Stimulated activated CD8-positive, alpha-beta memory T cell treated with anti-CD3 and anti-CD28 coated beads, Interleukin-7, amount 100 ng/mL, for 24 hours (primary cell): ENCODE measurements at regions not wholly inside any gene's neighbourhood (a gene's known extent, or its start where the extent isn't known, plus 50 kb on each side); places are given as distances from the start of the nearest gene placed in this dataset.

ENCODE experiments used
- DNase-seq: peaks from one replicate; pipeline ENCODE4 v3.0.0-alpha.2; 2020; ENCODE audit warnings: low read depth

GRCh38 chr13:30031488-30031887, 181.1 kb upstream of the UBL3 start:
- no peak for DNase-seq

- DNase-seq, result no peak
Observed at GRCh38 chr13:30030141-30030750, 179.8 kb upstream of the UBL3 start.

- no peak for DNase-seq
Observed at GRCh38 chr13:30027569-30028455, 177.4 kb upstream of the UBL3 start.

GRCh38 chr13:30026909-30027308, 176.5 kb upstream of the UBL3 start:
- DNase-seq, result no peak

GRCh38 chr13:30026093-30026492, 175.7 kb upstream of the UBL3 start:
- no peak for DNase-seq

GRCh38 chr13:30025351-30025750, 174.9 kb upstream of the UBL3 start:
- no peak for DNase-seq

- no peak for DNase-seq
Observed at GRCh38 chr13:30024125-30024865, 173.9 kb upstream of the UBL3 start.

GRCh38 chr13:30023196-30023895, 172.9 kb upstream of the UBL3 start:
- no peak for DNase-seq

GRCh38 chr13:30022796-30023195, 172.4 kb upstream of the UBL3 start:
- DNase-seq, result no peak

GRCh38 chr13:30022256-30022655, 171.8 kb upstream of the UBL3 start:
- no peak for DNase-seq

- no peak for DNase-seq
Observed at GRCh38 chr13:30021611-30022010, 171.2 kb upstream of the UBL3 start.

GRCh38 chr13:30020726-30021312, 170.4 kb upstream of the UBL3 start:
- DNase-seq, result no peak

- DNase-seq, result no peak
Observed at GRCh38 chr13:30019648-30020626, 169.5 kb upstream of the UBL3 start.

- DNase-seq, result no peak
Observed at GRCh38 chr13:30017880-30018279, 167.5 kb upstream of the UBL3 start.

- DNase-seq, result no peak
Observed at GRCh38 chr13:30016398-30016797, 166.0 kb upstream of the UBL3 start.

GRCh38 chr13:30009411-30009810, 159.0 kb upstream of the UBL3 start:
- no peak for DNase-seq

- DNase-seq, result no peak
Observed at GRCh38 chr13:30006246-30006645, 155.8 kb upstream of the UBL3 start.

- DNase-seq, result no peak
Observed at GRCh38 chr13:30004204-30004603, 153.8 kb upstream of the UBL3 start.

- DNase-seq, result no peak
Observed at GRCh38 chr13:30002577-30002976, 152.2 kb upstream of the UBL3 start.

- no peak for DNase-seq
Observed at GRCh38 chr13:30000370-30000765, 150.0 kb upstream of the UBL3 start.
